DMS153 treated with DMSO at 0.1 percent for 48 hours (cell line): ENCODE measurements at regions not wholly inside any gene's neighbourhood (a gene's known extent, or its start where the extent isn't known, plus 50 kb on each side); places are given as distances from the start of the nearest gene placed in this dataset.

ENCODE experiments used
- DNase-seq: peaks from one replicate; lab custom pipeline; 2025; ENCODE audit not compliant: unreplicated experiment; lab: John Stamatoyannopoulos, UW

GRCh38 chr12:116654226-116654743, 83.6 kb downstream of the SPRING1 start:
- no peak for DNase-seq

GRCh38 chr12:116651089-116651488, 86.8 kb downstream of the SPRING1 start:
- no peak for DNase-seq

- DNase-seq: no peak
Measured at GRCh38 chr12:116650585-116651087, 87.2 kb downstream of the SPRING1 start.

- DNase-seq: no peak
Measured at GRCh38 chr12:116650062-116650461, 87.8 kb downstream of the SPRING1 start.

GRCh38 chr12:116647813-116648212, 88.6 kb downstream of the MAP1LC3B2 start:
- no peak for DNase-seq

GRCh38 chr12:116646901-116647300, 87.7 kb downstream of the MAP1LC3B2 start:
- no peak for DNase-seq

- no peak for DNase-seq
Measured at GRCh38 chr12:116644806-116645205, 85.6 kb downstream of the MAP1LC3B2 start.

GRCh38 chr12:116642683-116643082, 83.5 kb downstream of the MAP1LC3B2 start:
- no peak for DNase-seq

GRCh38 chr12:116642106-116642505, 82.9 kb downstream of the MAP1LC3B2 start:
- no peak for DNase-seq

- DNase-seq: no peak
Measured at GRCh38 chr12:116640281-116640680, 81.1 kb downstream of the MAP1LC3B2 start.

- DNase-seq: no peak
Measured at GRCh38 chr12:116639765-116640164, 80.6 kb downstream of the MAP1LC3B2 start.

GRCh38 chr12:116638376-116638775, 79.2 kb downstream of the MAP1LC3B2 start:
- no peak for DNase-seq

GRCh38 chr12:116637589-116638150, 78.5 kb downstream of the MAP1LC3B2 start:
- DNase-seq: no peak

GRCh38 chr12:116636608-116637519, 77.7 kb downstream of the MAP1LC3B2 start:
- DNase-seq: no peak

- DNase-seq: no peak
Measured at GRCh38 chr12:116635487-116635886, 76.3 kb downstream of the MAP1LC3B2 start.

- no peak for DNase-seq
Measured at GRCh38 chr12:116633476-116633875, 74.3 kb downstream of the MAP1LC3B2 start.

- no peak for DNase-seq
Measured at GRCh38 chr12:116631619-116632018, 72.4 kb downstream of the MAP1LC3B2 start.

- DNase-seq: no peak
Measured at GRCh38 chr12:116630762-116631161, 71.6 kb downstream of the MAP1LC3B2 start.

- no peak for DNase-seq
Measured at GRCh38 chr12:116629480-116629879, 70.3 kb downstream of the MAP1LC3B2 start.

- DNase-seq: no peak
Measured at GRCh38 chr12:116628989-116629388, 69.8 kb downstream of the MAP1LC3B2 start.

- no peak for DNase-seq
Measured at GRCh38 chr12:116628450-116628793, 69.2 kb downstream of the MAP1LC3B2 start.
